HepG2 (cell line): ENCODE measurements at regions not wholly inside any gene's neighbourhood (a gene's known extent, or its start where the extent isn't known, plus 50 kb on each side); places are given as distances from the start of the nearest gene placed in this dataset.

Experiments used
- ATAC-seq: fragments of 200-7000 bp; cut with Tn5 transposase; 3 replicates; pipeline ENCODE4 v1.9.1; 2020; ENCODE audit warnings: mild to moderate bottlenecking, moderate library complexity
- BruUV-seq: library from RNA; stranded (reverse); fragments of 400-500 nt; replicated peaks from 2 replicates; lab custom pipeline; 2021; lab: Mats Ljungman, UMichigan
- CTCF ChIA-PET: fragments of 300-600 bp; formaldehyde crosslinking; extraction: SDS; loops from one replicate; lab custom pipeline; 2021; ENCODE audit warnings: low total read pairs, inconsistent platforms, low intra/inter-chr PET ratio; lab: Yijun Ruan, JAX
- POLR2A ChIA-PET: fragments of 350-600 bp; sonication (Branson Sonifier 250); formaldehyde crosslinking; loops from one replicate; lab custom pipeline; 2020; ENCODE audit warnings: antibody characterized with exemption, inconsistent platforms; lab: Yijun Ruan, JAX
- DNase-seq: peaks from one replicate; pipeline ENCODE4 v3.0.0-alpha.2; 2015; ENCODE audit warnings: low spot score
- FAIRE-seq: peaks from 3 replicates; lab custom pipeline; 2011; peaks lifted over from hg19 to GRCh38; lab: Jason Lieb, UNC
- H2AFZ ChIP-seq: one replicate; pipeline ENCODE4 v1.6.1; 2011; ENCODE audit warnings: low read length, inconsistent platforms
- H3K27ac ChIP-seq: fragments of 300-600 bp; 3 replicates; pipeline ENCODE4 v1.8.0; 2011; ENCODE audit warnings: mixed run types, mild to moderate bottlenecking, mixed read lengths, low read length, inconsistent platforms; ENCODE audit not compliant: insufficient read depth; ENCODE audit errors: extremely low read length
- H3K27me3 ChIP-seq, 2 experiments: fragments of 200-600 bp in 1 of 2; 2 replicates in 1 of 2; 3 replicates in 1 of 2; pipeline versions ENCODE4 v1.6.0 to v1.8.0; 2011; ENCODE audit warnings: low read length in 2 of 2, mild to moderate bottlenecking in 2 of 2, moderate library complexity in 2 of 2, inconsistent platforms in 1 of 2; ENCODE audit not compliant: insufficient read depth in 2 of 2, control insufficient read depth in 1 of 2
- H3K36me3 ChIP-seq, 2 experiments: fragments of 200-600 bp in 1 of 2; replicated peaks in 1 of 2; 2 replicates in 1 of 2; 3 replicates in 1 of 2; pipeline versions ENCODE4 v1.5.1 to v1.8.0; 2011; ENCODE audit warnings: low read length in 2 of 2, inconsistent platforms in 1 of 2; ENCODE audit not compliant: insufficient read depth in 2 of 2, control insufficient read depth in 1 of 2
- H3K4me1 ChIP-seq: 2 replicates; pipeline ENCODE4 v1.5.1; 2012; ENCODE audit warnings: low read length, inconsistent platforms; ENCODE audit not compliant: insufficient read depth
- H3K4me2 ChIP-seq: 2 replicates; pipeline ENCODE4 v1.6.0; 2011; ENCODE audit warnings: low read depth, low read length, inconsistent platforms
- H3K4me3 ChIP-seq, 3 experiments: fragments of 200-600 bp in 1 of 3; sonication (generic), shearing (Covaris generic) in 1 of 3; replicated peaks in 1 of 3; 2 replicates each; pipeline ENCODE4 v1.5.1; 2011 to 2016; ENCODE audit warnings: low read length in 3 of 3, inconsistent platforms in 2 of 3, low read depth in 2 of 3, mild to moderate bottlenecking in 2 of 3, control low read depth in 1 of 3, mixed read lengths in 1 of 3; ENCODE audit not compliant: insufficient read depth in 1 of 3
- H3K79me2 ChIP-seq: one replicate; pipeline ENCODE4 v1.6.1; 2011; ENCODE audit warnings: low read length, inconsistent platforms; ENCODE audit not compliant: insufficient read depth
- H3K9ac ChIP-seq: 2 replicates; pipeline ENCODE4 v1.6.0; 2011; ENCODE audit warnings: mild to moderate bottlenecking, low read depth, low read length, inconsistent platforms; ENCODE audit not compliant: insufficient read depth
- H3K9me3 ChIP-seq: 2 replicates; pipeline ENCODE4 v1.5.1; 2012; ENCODE audit warnings: mild to moderate bottlenecking, low read length
- H4K20me1 ChIP-seq: 2 replicates; pipeline ENCODE4 v1.6.0; 2011; ENCODE audit warnings: inconsistent platforms, mild to moderate bottlenecking, low read length, moderate library complexity; ENCODE audit not compliant: insufficient read depth
- KIAA2018 ChIP-seq: sonication (generic); formaldehyde crosslinking; IDR thresholded peaks from 2 replicates; pipeline ENCODE4 v1.5.0; 2020; ENCODE audit warnings: mild to moderate bottlenecking, missing genetic modification reagents, borderline replicate concordance
- KLF11 ChIP-seq: IDR thresholded peaks from 2 replicates; pipeline ENCODE4 v1.6.1; 2016; ENCODE audit warnings: missing compliant biosample characterization
- ZIK1 ChIP-seq: sonication (generic); formaldehyde crosslinking; IDR thresholded peaks from 2 replicates; pipeline ENCODE4 v1.5.0; 2020; ENCODE audit warnings: mild to moderate bottlenecking, low read depth, missing genetic modification reagents, borderline replicate concordance
- ZNF891 ChIP-seq: sonication (generic); formaldehyde crosslinking; IDR thresholded peaks from 2 replicates; pipeline ENCODE4 v1.5.0; 2020; ENCODE audit warnings: mild to moderate bottlenecking, missing genetic modification reagents
- in situ Hi-C: cut with HindIII; loops from 2 replicates; pipeline ENCODE4 v1.10.0; 2017; ENCODE audit warnings: low pct_unique_long_range_greater_than_20kb; ENCODE audit not compliant: extremely low pct_ligation_motif_present
- intact Hi-C: fragments of 100-400 bp; cut with micrococcal nuclease; formaldehyde crosslinking; loops from one replicate; pipeline ENCODE4 v1.10.0; 2022; ENCODE audit not compliant: unreplicated experiment
- TF ChIP-seq, protein P1 (sequence below): sonication (generic); formaldehyde crosslinking; IDR thresholded peaks from 2 replicates; pipeline ENCODE4 v1.8.0; 2022; ENCODE audit warnings: mild to moderate bottlenecking, missing genetic modification reagents

- intact Hi-C loops (no loop called here), in situ Hi-C loops (no loop called here)
- ATAC-seq (no peak), FAIRE-seq (no peak), DNase-seq (no peak)
- Histone ChIP-seq H3K9ac (no peak overlapping the region), H3K79me2 (no peaks in the 10 kb centered on the region), H3K27ac (no peak overlapping the region), H3K4me3 (no peak overlapping the region), H3K36me3 (no peaks in the 10 kb centered on the region), H3K27me3 (no peaks in the 10 kb centered on the region), H4K20me1 (no peaks in the 10 kb centered on the region), H2AFZ (no peak overlapping the region), H3K9me3 (no peaks in the 10 kb centered on the region), H3K4me1 (no peaks in the 10 kb centered on the region), H3K4me2 (no peak overlapping the region)
- ChIA-PET POLR2A (no interaction called here), CTCF (no interaction called here)
- TF ChIP-seq ZIK1: no peak
- no peak for TF ChIP-seq KIAA2018 (CRISPR knock-in tag)
- TF ChIP-seq, protein P1, sequence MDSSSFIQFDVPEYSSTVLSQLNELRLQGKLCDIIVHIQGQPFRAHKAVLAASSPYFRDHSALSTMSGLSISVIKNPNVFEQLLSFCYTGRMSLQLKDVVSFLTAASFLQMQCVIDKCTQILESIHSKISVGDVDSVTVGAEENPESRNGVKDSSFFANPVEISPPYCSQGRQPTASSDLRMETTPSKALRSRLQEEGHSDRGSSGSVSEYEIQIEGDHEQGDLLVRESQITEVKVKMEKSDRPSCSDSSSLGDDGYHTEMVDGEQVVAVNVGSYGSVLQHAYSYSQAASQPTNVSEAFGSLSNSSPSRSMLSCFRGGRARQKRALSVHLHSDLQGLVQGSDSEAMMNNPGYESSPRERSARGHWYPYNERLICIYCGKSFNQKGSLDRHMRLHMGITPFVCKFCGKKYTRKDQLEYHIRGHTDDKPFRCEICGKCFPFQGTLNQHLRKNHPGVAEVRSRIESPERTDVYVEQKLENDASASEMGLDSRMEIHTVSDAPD (CRISPR knock-in tag): no peak
- TF ChIP-seq ZNF891 (CRISPR knock-in tag): no peak
- TF ChIP-seq KLF11: no peak
- no TSS peak for BruUV-seq
Measured at GRCh38 chr3:74511078-74511477, 103.4 kb downstream of the CNTN3 start.
